ENCODE measurements at regions not wholly inside any gene's neighbourhood (a gene's known extent, or its start where the extent isn't known, plus 50 kb on each side); places are given as distances from the start of the nearest gene placed in this dataset.
A peak's percentile ranks its signal among the peaks of the same experiment; 100 is the strongest.

- peaks cover 6% of the 10 kb centered on the region for H3K27me3 Mint-ChIP-seq (ENCODE audit: low read depth, unreplicated experiment)
- Histone ChIP-seq H3K4me3 (ENCODE audit: insufficient read depth, low read depth, low read length) (no peak overlapping the region), H3K9me3 (ENCODE audit: insufficient read depth, low read depth, low read length) (no peaks in the 10 kb centered on the region), H4K20me1 (ENCODE audit: insufficient read depth, low read length) (no peaks in the 10 kb centered on the region), H3K27me3 (ENCODE audit: insufficient read depth, low read length) (no peaks in the 10 kb centered on the region), H3K36me3 (ENCODE audit: insufficient read depth, low read length) (no peaks in the 10 kb centered on the region), H3K79me2 (ENCODE audit: insufficient read depth, low read length) (no peaks in the 10 kb centered on the region), H3K9ac (ENCODE audit: low read length) (no peak overlapping the region), H3K27ac (ENCODE audit: low read depth, low read length) (no peak overlapping the region), H3K4me1 (ENCODE audit: insufficient read depth, low read length) (peaks cover 11% of the 10 kb centered on the region), H2AFZ (ENCODE audit: low read depth, low read length) (no peak overlapping the region), H3K4me2 (ENCODE audit: low read length) (peak overlapping the region; percentile 33)
- peaks cover 15% of the 10 kb centered on the region for H3K4me1 Mint-ChIP-seq (ENCODE audit: low read depth, unreplicated experiment)
- peaks cover 4% of the 10 kb centered on the region for H3K9me3 Mint-ChIP-seq (ENCODE audit: unreplicated experiment)
- FAIRE-seq (no peak), DNase-seq (ENCODE audit: low read depth) (no peak)
- TF ChIP-seq EZH2 (IDR thresholded peaks at IDR 0.05; ENCODE audit: insufficient read depth, low read length) (no peak), CTCF (IDR thresholded peaks at IDR 0.05; ENCODE audit: insufficient read depth, low read depth, low read length) (no peak)
- H3K4me3 Mint-ChIP-seq (ENCODE audit: unreplicated experiment) = no peak overlapping the region
- H3K27ac Mint-ChIP-seq (ENCODE audit: unreplicated experiment) = no peak overlapping the region
- H3K36me3 Mint-ChIP-seq (ENCODE audit: low read depth, unreplicated experiment) = no peaks in the 10 kb centered on the region
Measured at GRCh38 chr14:61126603-61127498, 145.8 kb downstream of the SLC38A6 start.

GRCh38 chr14:61125867-61126572 lies 145.0 kb downstream of the SLC38A6 start:
- no peak overlapping the region for H3K9ac ChIP-seq (ENCODE audit: low read length)
- H3K4me2 ChIP-seq (ENCODE audit: low read length) = peak overlapping the region; percentile 33
- Mint-ChIP-seq H3K27ac (ENCODE audit: unreplicated experiment) (no peak overlapping the region), H3K36me3 (ENCODE audit: low read depth, unreplicated experiment) (peaks cover under 1% of the 10 kb centered on the region), H3K4me3 (ENCODE audit: unreplicated experiment) (no peak overlapping the region), H3K4me1 (ENCODE audit: low read depth, unreplicated experiment) (peaks cover 15% of the 10 kb centered on the region), H3K27me3 (ENCODE audit: low read depth, unreplicated experiment) (peaks cover 6% of the 10 kb centered on the region), H3K9me3 (ENCODE audit: unreplicated experiment) (peaks cover 5% of the 10 kb centered on the region)
- H4K20me1 ChIP-seq (ENCODE audit: insufficient read depth, low read length) = no peaks in the 10 kb centered on the region
- H3K79me2 ChIP-seq (ENCODE audit: insufficient read depth, low read length) = no peaks in the 10 kb centered on the region
- TF ChIP-seq CTCF (IDR thresholded peaks at IDR 0.05; ENCODE audit: insufficient read depth, low read depth, low read length) = no peak
- no peak for TF ChIP-seq EZH2 (IDR thresholded peaks at IDR 0.05; ENCODE audit: insufficient read depth, low read length)
- peaks cover 11% of the 10 kb centered on the region for H3K4me1 ChIP-seq (ENCODE audit: insufficient read depth, low read length)
- H3K36me3 ChIP-seq (ENCODE audit: insufficient read depth, low read length) = no peaks in the 10 kb centered on the region
- H2AFZ ChIP-seq (ENCODE audit: low read depth, low read length) = no peak overlapping the region
- FAIRE-seq (no peak), DNase-seq (ENCODE audit: low read depth) (no peak)
- H3K27ac ChIP-seq (ENCODE audit: low read depth, low read length) = no peak overlapping the region
- no peaks in the 10 kb centered on the region for H3K9me3 ChIP-seq (ENCODE audit: insufficient read depth, low read depth, low read length)
- H3K27me3 ChIP-seq (ENCODE audit: insufficient read depth, low read length) = no peaks in the 10 kb centered on the region
- no peak overlapping the region for H3K4me3 ChIP-seq (ENCODE audit: insufficient read depth, low read depth, low read length)

Measured in astrocyte (in vitro differentiated cells and primary cell).